Nephron (organoid): ENCODE measurements at regions not wholly inside any gene's neighbourhood (a gene's known extent, or its start where the extent isn't known, plus 50 kb on each side); places are given as distances from the start of the nearest gene placed in this dataset.

Source experiments
- H3K27ac Mint-ChIP-seq, 3 experiments: 2 replicates each; pipeline ENCODE4 v1.8.0; 2020; ENCODE audit warnings: mixed read lengths in 3 of 3, mild to moderate bottlenecking in 2 of 3, moderate library complexity in 1 of 3
- H3K27me3 Mint-ChIP-seq: 2 replicates; pipeline ENCODE4 v1.8.0; 2021; ENCODE audit warnings: low read depth, mild to moderate bottlenecking, moderate library complexity, mixed read lengths
- H3K36me3 Mint-ChIP-seq: 2 replicates; pipeline ENCODE4 v1.8.0; 2020; ENCODE audit warnings: low read depth, mixed read lengths
- H3K4me1 Mint-ChIP-seq: 2 replicates; pipeline ENCODE4 v1.8.0; 2020; ENCODE audit warnings: mixed read lengths
- H3K4me3 Mint-ChIP-seq, 3 experiments: 2 replicates each; pipeline ENCODE4 v1.8.0; 2020; ENCODE audit warnings: mild to moderate bottlenecking in 3 of 3, mixed read lengths in 3 of 3, moderate library complexity in 2 of 3
- H3K9me3 Mint-ChIP-seq: 2 replicates; pipeline ENCODE4 v1.8.0; 2020; ENCODE audit warnings: mixed read lengths
- TF ChIP-seq, protein P1 (sequence below), 3 experiments: fragments of 200-600 bp; sonication (generic); IDR thresholded peaks; one replicate each; pipeline ENCODE4 v1.5.0; 2021; ENCODE audit warnings: antibody characterized with exemption in 3 of 3; ENCODE audit not compliant: unreplicated experiment in 3 of 3

GRCh38 chr6:30007132-30007764 is 53.8 kb upstream of the POLR1H start:
- no peaks in the 10 kb centered on the region for H3K9me3 Mint-ChIP-seq
- no peak overlapping the region for H3K27ac Mint-ChIP-seq
- peaks cover 21% of the 10 kb centered on the region for H3K4me1 Mint-ChIP-seq
- H3K36me3 Mint-ChIP-seq = peaks cover 14% of the 10 kb centered on the region
- peak overlapping the region; percentile 42 to 64 (median 53) for H3K4me3 Mint-ChIP-seq
- peaks cover 77% of the 10 kb centered on the region for H3K27me3 Mint-ChIP-seq
- TF ChIP-seq, protein P1, sequence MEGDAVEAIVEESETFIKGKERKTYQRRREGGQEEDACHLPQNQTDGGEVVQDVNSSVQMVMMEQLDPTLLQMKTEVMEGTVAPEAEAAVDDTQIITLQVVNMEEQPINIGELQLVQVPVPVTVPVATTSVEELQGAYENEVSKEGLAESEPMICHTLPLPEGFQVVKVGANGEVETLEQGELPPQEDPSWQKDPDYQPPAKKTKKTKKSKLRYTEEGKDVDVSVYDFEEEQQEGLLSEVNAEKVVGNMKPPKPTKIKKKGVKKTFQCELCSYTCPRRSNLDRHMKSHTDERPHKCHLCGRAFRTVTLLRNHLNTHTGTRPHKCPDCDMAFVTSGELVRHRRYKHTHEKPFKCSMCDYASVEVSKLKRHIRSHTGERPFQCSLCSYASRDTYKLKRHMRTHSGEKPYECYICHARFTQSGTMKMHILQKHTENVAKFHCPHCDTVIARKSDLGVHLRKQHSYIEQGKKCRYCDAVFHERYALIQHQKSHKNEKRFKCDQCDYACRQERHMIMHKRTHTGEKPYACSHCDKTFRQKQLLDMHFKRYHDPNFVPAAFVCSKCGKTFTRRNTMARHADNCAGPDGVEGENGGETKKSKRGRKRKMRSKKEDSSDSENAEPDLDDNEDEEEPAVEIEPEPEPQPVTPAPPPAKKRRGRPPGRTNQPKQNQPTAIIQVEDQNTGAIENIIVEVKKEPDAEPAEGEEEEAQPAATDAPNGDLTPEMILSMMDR (IDR thresholded peaks at IDR 0.05; ENCODE audit: unreplicated experiment in 3 of 3) = no peak

- Mint-ChIP-seq H3K4me1 (peaks cover 21% of the 10 kb centered on the region), H3K36me3 (peaks cover 14% of the 10 kb centered on the region), H3K4me3 (no peak overlapping the region), H3K27ac (no peak overlapping the region), H3K9me3 (no peaks in the 10 kb centered on the region), H3K27me3 (peaks cover 68% of the 10 kb centered on the region)
- TF ChIP-seq, protein P1 (IDR thresholded peaks at IDR 0.05; ENCODE audit: unreplicated experiment in 3 of 3) = no peak
Measured at GRCh38 chr6:30009113-30009512, 52.0 kb upstream of the POLR1H start.
